ENCODE measurements at regions not wholly inside any gene's neighbourhood (a gene's known extent, or its start where the extent isn't known, plus 50 kb on each side); places are given as distances from the start of the nearest gene placed in this dataset.

- TF ChIP-seq CTBP1 (IDR thresholded peaks at IDR 0.05; ENCODE audit: borderline replicate concordance) (no peak), BHLHE40 (IDR thresholded peaks at IDR 0.05; ENCODE audit: borderline replicate concordance) (no peak), FOXA1 (IDR thresholded peaks at IDR 0.05) (no peak)
Measured at GRCh38 chr4:112895811-112896608, 153.4 kb upstream of the ANK2 start.

All from HEK293T (cell line).